ENCODE measurements at regions not wholly inside any gene's neighbourhood (a gene's known extent, or its start where the extent isn't known, plus 50 kb on each side); places are given as distances from the start of the nearest gene placed in this dataset.

DNA sequence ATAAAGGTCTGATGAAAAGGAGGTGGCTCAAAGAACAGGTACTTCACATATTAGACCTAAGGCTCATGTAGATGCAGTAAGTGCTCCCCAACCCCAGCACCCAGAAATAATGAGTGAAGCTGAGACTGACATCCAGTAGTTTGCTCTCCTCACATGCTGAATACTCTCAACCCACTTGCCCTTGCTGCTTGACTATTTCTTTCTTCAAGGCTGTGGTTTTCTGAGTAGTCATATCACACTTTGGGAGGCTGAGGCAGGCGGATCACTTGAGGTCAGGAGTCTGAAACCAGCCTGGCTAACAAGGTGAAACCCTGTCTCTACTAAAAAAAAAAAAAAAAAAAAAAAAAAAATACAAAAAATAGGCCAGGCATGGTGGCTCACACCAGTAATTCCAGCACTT, 51.5 kb upstream of the PRPS1 start:
- TF ChIP-seq, protein P1, sequence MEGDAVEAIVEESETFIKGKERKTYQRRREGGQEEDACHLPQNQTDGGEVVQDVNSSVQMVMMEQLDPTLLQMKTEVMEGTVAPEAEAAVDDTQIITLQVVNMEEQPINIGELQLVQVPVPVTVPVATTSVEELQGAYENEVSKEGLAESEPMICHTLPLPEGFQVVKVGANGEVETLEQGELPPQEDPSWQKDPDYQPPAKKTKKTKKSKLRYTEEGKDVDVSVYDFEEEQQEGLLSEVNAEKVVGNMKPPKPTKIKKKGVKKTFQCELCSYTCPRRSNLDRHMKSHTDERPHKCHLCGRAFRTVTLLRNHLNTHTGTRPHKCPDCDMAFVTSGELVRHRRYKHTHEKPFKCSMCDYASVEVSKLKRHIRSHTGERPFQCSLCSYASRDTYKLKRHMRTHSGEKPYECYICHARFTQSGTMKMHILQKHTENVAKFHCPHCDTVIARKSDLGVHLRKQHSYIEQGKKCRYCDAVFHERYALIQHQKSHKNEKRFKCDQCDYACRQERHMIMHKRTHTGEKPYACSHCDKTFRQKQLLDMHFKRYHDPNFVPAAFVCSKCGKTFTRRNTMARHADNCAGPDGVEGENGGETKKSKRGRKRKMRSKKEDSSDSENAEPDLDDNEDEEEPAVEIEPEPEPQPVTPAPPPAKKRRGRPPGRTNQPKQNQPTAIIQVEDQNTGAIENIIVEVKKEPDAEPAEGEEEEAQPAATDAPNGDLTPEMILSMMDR (IDR thresholded peaks at IDR 0.05; ENCODE audit: borderline replicate concordance, extremely low read depth, low read length, poor library complexity, severe bottlenecking) = no peak
- TF ChIP-seq EZH2 (IDR thresholded peaks at IDR 0.05; ENCODE audit: borderline replicate concordance, low read depth, low read length, severe bottlenecking) = no peak
